ENCODE measurements at regions not wholly inside any gene's neighbourhood (a gene's known extent, or its start where the extent isn't known, plus 50 kb on each side); places are given as distances from the start of the nearest gene placed in this dataset.

GRCh38 chr16:82240111-82240510 is 70.1 kb upstream of the MPHOSPH6 start:
- TF ChIP-seq RXRA (IDR thresholded peaks at IDR 0.05; ENCODE audit: insufficient read depth, low read depth, low read length): no peak
- TF ChIP-seq HDAC6 (IDR thresholded peaks at IDR 0.05; ENCODE audit: low read depth, low read length): no peak
- no peak for TF ChIP-seq CTCF (IDR thresholded peaks at IDR 0.05; ENCODE audit: control extremely low read depth in 1 of 3, insufficient read depth in 1 of 3, low read depth in 1 of 3, low read length in 3 of 3)
- no peak for TF ChIP-seq POLR2A (IDR thresholded peaks at IDR 0.05; ENCODE audit: control extremely low read depth in 1 of 2, low read depth in 2 of 2, low read length in 2 of 2)

All from H1 (cell line).